ENCODE measurements at regions not wholly inside any gene's neighbourhood (a gene's known extent, or its start where the extent isn't known, plus 50 kb on each side); places are given as distances from the start of the nearest gene placed in this dataset.

DNA sequence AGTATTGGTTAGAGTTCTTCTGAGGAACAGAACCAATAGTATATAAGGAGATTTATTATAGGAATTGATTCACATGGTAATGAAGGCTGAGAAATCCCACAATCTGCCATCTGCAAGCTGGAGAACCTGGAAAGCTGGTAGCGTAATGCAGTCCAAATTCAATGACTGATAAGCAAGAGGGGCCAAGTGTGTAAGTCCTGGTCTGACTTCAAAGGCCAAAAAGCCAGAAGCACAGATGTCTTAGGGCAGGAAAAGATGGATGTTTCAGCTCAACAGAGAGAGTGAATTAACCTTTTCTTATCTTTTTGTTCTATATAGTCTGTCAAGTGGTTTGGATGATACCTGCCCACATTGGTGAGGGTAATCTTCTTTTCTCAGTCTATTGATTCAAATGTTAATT is 146.4 kb downstream of the FGF10 start:
- CTCF ChIA-PET: no interaction called here
- no TSS peak for BruUV-seq (replicated peaks)

More for the DNA sequence above, 146.4 kb downstream of the FGF10 start:
- Histone ChIP-seq H3K4me3 (replicated peaks in 1 of 2; ENCODE audit: low read depth in 1 of 2, low read length in 2 of 2) (no peak overlapping the region), H3K9me3 (ENCODE audit: control insufficient read depth in 1 of 2, insufficient read depth in 1 of 2, low read depth in 1 of 2, low read length in 2 of 2) (no peaks in the 10 kb centered on the region), H3K9ac (ENCODE audit: low read length) (no peak overlapping the region), H3K4me2 (ENCODE audit: low read length) (no peak overlapping the region), H3K27me3 (ENCODE audit: insufficient read depth, low read length) (no peaks in the 10 kb centered on the region), H3K27ac (ENCODE audit: low read depth, low read length) (no peak overlapping the region), H2AFZ (ENCODE audit: low read depth, low read length, poor library complexity, severe bottlenecking) (no peak overlapping the region), H3K79me2 (ENCODE audit: insufficient read depth, low read length) (no peaks in the 10 kb centered on the region), H3K9me2 (ENCODE audit: insufficient read depth) (no peaks in the 10 kb centered on the region), H3K36me3 (ENCODE audit: control insufficient read depth in 1 of 2, insufficient read depth in 2 of 2, low read length in 2 of 2) (no peaks in the 10 kb centered on the region), H3K4me1 (ENCODE audit: control insufficient read depth in 1 of 2, insufficient read depth in 2 of 2, low read length in 2 of 2) (no peaks in the 10 kb centered on the region), H4K20me1 (ENCODE audit: insufficient read depth) (no peaks in the 10 kb centered on the region)
- ChIA-PET POLR2A (no interaction called here), RAD21 (ENCODE audit: low non-redundant PET in 1 of 2, low total read pairs in 2 of 2, uncharacterized antibody in 2 of 2, unreplicated experiment in 2 of 2) (no interaction called here)
- DNase-seq (ENCODE audit: low read depth, low spot score): no peak
- no peak for ATAC-seq
- TF ChIP-seq SP1 (IDR thresholded peaks at IDR 0.05; ENCODE audit: low read depth) (no peak), SIN3A (IDR thresholded peaks at IDR 0.05; ENCODE audit: low read depth) (no peak), REST (IDR thresholded peaks at IDR 0.05; ENCODE audit: low read depth) (no peak), POLR2AphosphoS5 (IDR thresholded peaks at IDR 0.05; ENCODE audit: low read depth, low read length) (no peak), ZFX (IDR thresholded peaks at IDR 0.05) (no peak), RAD21 (IDR thresholded peaks at IDR 0.05; ENCODE audit: low read depth) (no peak), EGR1 (IDR thresholded peaks at IDR 0.05; ENCODE audit: low read depth) (no peak), ZNF274 (IDR thresholded peaks at IDR 0.05; ENCODE audit: low read depth, low read length) (no peak), ELF1 (IDR thresholded peaks at IDR 0.05; ENCODE audit: borderline replicate concordance, low read depth) (no peak), ATF3 (IDR thresholded peaks at IDR 0.05) (no peak), CBX3 (IDR thresholded peaks at IDR 0.05; ENCODE audit: low read depth) (no peak), JUND (IDR thresholded peaks at IDR 0.05) (no peak), FOSL1 (IDR thresholded peaks at IDR 0.05; ENCODE audit: low read depth) (no peak), YY1 (IDR thresholded peaks at IDR 0.05; ENCODE audit: extremely low read depth, insufficient replicate concordance, low read depth, low read length) (no peak), CEBPB (IDR thresholded peaks at IDR 0.05; ENCODE audit: low read depth) (no peak)
- TF ChIP-seq, protein P1, sequence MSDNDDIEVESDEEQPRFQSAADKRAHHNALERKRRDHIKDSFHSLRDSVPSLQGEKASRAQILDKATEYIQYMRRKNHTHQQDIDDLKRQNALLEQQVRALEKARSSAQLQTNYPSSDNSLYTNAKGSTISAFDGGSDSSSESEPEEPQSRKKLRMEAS (IDR thresholded peaks at IDR 0.05): no peak
- TF ChIP-seq, protein P2, sequence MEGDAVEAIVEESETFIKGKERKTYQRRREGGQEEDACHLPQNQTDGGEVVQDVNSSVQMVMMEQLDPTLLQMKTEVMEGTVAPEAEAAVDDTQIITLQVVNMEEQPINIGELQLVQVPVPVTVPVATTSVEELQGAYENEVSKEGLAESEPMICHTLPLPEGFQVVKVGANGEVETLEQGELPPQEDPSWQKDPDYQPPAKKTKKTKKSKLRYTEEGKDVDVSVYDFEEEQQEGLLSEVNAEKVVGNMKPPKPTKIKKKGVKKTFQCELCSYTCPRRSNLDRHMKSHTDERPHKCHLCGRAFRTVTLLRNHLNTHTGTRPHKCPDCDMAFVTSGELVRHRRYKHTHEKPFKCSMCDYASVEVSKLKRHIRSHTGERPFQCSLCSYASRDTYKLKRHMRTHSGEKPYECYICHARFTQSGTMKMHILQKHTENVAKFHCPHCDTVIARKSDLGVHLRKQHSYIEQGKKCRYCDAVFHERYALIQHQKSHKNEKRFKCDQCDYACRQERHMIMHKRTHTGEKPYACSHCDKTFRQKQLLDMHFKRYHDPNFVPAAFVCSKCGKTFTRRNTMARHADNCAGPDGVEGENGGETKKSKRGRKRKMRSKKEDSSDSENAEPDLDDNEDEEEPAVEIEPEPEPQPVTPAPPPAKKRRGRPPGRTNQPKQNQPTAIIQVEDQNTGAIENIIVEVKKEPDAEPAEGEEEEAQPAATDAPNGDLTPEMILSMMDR (IDR thresholded peaks at IDR 0.05 in 2 of 3, conservative IDR thresholded peaks at IDR 0.05 in 1 of 3; ENCODE audit: borderline replicate concordance in 1 of 3, insufficient read depth in 1 of 3, low read depth in 2 of 3, low read length in 2 of 3): no peak
- intact Hi-C loops (cut with micrococcal nuclease): no loop called here
